K562 (cell line): ENCODE measurements at regions not wholly inside any gene's neighbourhood (a gene's known extent, or its start where the extent isn't known, plus 50 kb on each side); places are given as distances from the start of the nearest gene placed in this dataset.

Experiments
- ATAC-seq: fragments of 200-7000 bp; cut with Tn5 transposase; 3 replicates; pipeline ENCODE4 v1.9.1; 2020; ENCODE audit warnings: moderate library complexity
- BruUV-seq: library from RNA; stranded (reverse); fragments of 400-500 nt; replicated peaks from 2 replicates; lab custom pipeline; 2021; lab: Mats Ljungman, UMichigan
- CTCF ChIA-PET: fragments of 300-600 bp; formaldehyde crosslinking; extraction: SDS; loops from one replicate; lab custom pipeline; 2021; ENCODE audit warnings: low intra/inter-chr PET ratio; lab: Yijun Ruan, JAX
- POLR2A ChIA-PET: fragments of 300-600, 350-650 bp; sonication (Branson Sonifier 250); formaldehyde crosslinking; extraction: SDS; loops from one replicate; lab custom pipeline; 2021; ENCODE audit warnings: antibody characterized with exemption, inconsistent platforms; lab: Yijun Ruan, JAX
- DNase-seq, 4 experiments: peaks; one replicate each; pipeline versions ENCODE4 v3.0.0 to v3.0.0-alpha.2; 2011 to 2018; ENCODE audit warnings: low spot score in 3 of 4, mixed read lengths in 3 of 4; ENCODE audit errors: extremely low read depth in 1 of 4
- FAIRE-seq: peaks from 2 replicates; lab custom pipeline; 2011; peaks lifted over from hg19 to GRCh38; lab: Jason Lieb, UNC
- H2AFZ ChIP-seq: 2 replicates; pipeline ENCODE4 v1.6.0; 2011; ENCODE audit warnings: low read depth, low read length, control low read depth, inconsistent platforms
- H3K27ac ChIP-seq: fragments of 200-600 bp; 3 replicates; pipeline ENCODE4 v1.8.0; 2011; ENCODE audit warnings: low read depth, mild to moderate bottlenecking, control low read depth, inconsistent platforms, low read length, moderate library complexity, mixed read lengths; ENCODE audit errors: extremely low read depth
- H3K27me3 ChIP-seq, 2 experiments: fragments of 300-600 bp in 1 of 2; 2 replicates in 1 of 2; 3 replicates in 1 of 2; pipeline versions ENCODE4 v1.6.0 to v1.8.0; 2011; ENCODE audit warnings: inconsistent platforms in 2 of 2, low read length in 2 of 2, mild to moderate bottlenecking in 1 of 2, mixed read lengths in 1 of 2, moderate library complexity in 1 of 2; ENCODE audit not compliant: control insufficient read depth in 2 of 2, insufficient read depth in 2 of 2
- H3K36me3 ChIP-seq: fragments of 300-600 bp; 3 replicates; pipeline ENCODE4 v1.8.0; 2011; ENCODE audit warnings: mild to moderate bottlenecking, low read length, inconsistent platforms; ENCODE audit not compliant: control insufficient read depth, insufficient read depth
- H3K4me1 ChIP-seq, 2 experiments: fragments of 200-600 bp in 1 of 2; replicated peaks in 1 of 2; 2 replicates in 1 of 2; 3 replicates in 1 of 2; pipeline versions ENCODE4 v1.5.1 to v1.8.0; 2011; ENCODE audit warnings: inconsistent platforms in 2 of 2, low read length in 2 of 2, mild to moderate bottlenecking in 1 of 2, mixed read lengths in 1 of 2, moderate library complexity in 1 of 2; ENCODE audit not compliant: control insufficient read depth in 2 of 2, insufficient read depth in 2 of 2
- H3K4me2 ChIP-seq: 2 replicates; pipeline ENCODE4 v1.6.1; 2011; ENCODE audit warnings: low read length, control low read depth, inconsistent platforms, mixed read lengths; ENCODE audit not compliant: insufficient read depth
- H3K4me3 ChIP-seq: fragments of 200-600 bp; sonication (generic), shearing (Covaris generic); 2 replicates; pipeline ENCODE4 v1.5.1; 2016; ENCODE audit warnings: control low read depth, inconsistent platforms
- H3K79me2 ChIP-seq: fragments of 200-600 bp; 3 replicates; pipeline ENCODE4 v1.8.0; 2011; ENCODE audit warnings: low read length, inconsistent platforms; ENCODE audit not compliant: control insufficient read depth, insufficient read depth
- H3K9ac ChIP-seq, 2 experiments: 2 replicates each; pipeline versions ENCODE4 v1.6.0 to v1.6.1; 2011; ENCODE audit warnings: low read depth in 2 of 2, low read length in 2 of 2, control low read depth in 1 of 2, inconsistent platforms in 1 of 2, mild to moderate bottlenecking in 1 of 2, mixed read lengths in 1 of 2; ENCODE audit not compliant: insufficient read depth in 1 of 2
- H3K9me1 ChIP-seq: one replicate; pipeline ENCODE4 v1.6.0; 2011; ENCODE audit warnings: inconsistent platforms, mild to moderate bottlenecking, low read length, moderate library complexity; ENCODE audit not compliant: control insufficient read depth, insufficient read depth
- H3K9me3 ChIP-seq: replicated peaks from 2 replicates; pipeline ENCODE4 v1.5.1; 2011; ENCODE audit warnings: low read depth, low read length, inconsistent platforms; ENCODE audit not compliant: control insufficient read depth, insufficient read depth
- H4K20me1 ChIP-seq: replicated peaks from 2 replicates; pipeline ENCODE4 v1.6.1; 2011; ENCODE audit warnings: low read length, inconsistent platforms, mixed read lengths; ENCODE audit not compliant: control insufficient read depth, insufficient read depth
- ERF ChIP-seq: fragments of 450-650 bp; formaldehyde crosslinking; IDR thresholded peaks from 2 replicates; pipeline ENCODE4 v1.4.0; 2020; ENCODE audit warnings: mild to moderate bottlenecking, mixed read lengths
- MAFK ChIP-seq: IDR thresholded peaks from 2 replicates; pipeline ENCODE4 v1.6.1; 2011; ENCODE audit warnings: low read length, improper control_type of control experiment
- NFXL1 ChIP-seq: fragments of 450-650 bp; formaldehyde crosslinking; IDR thresholded peaks from 2 replicates; pipeline ENCODE4 v1.4.0; 2021; ENCODE audit warnings: mild to moderate bottlenecking
- PCBP2 ChIP-seq: fragments of 200-400 bp; formaldehyde crosslinking; IDR thresholded peaks from 2 replicates; pipeline ENCODE4 v1.6.1; 2018; ENCODE audit warnings: low read length, low read depth, mild to moderate bottlenecking, moderate library complexity; ENCODE audit not compliant: poor library complexity, severe bottlenecking
- POLR2A ChIP-seq: fragments of 450-650 bp; conservative IDR thresholded peaks from 2 replicates; pipeline ENCODE4 v1.6.1; 2016
- SETDB1 ChIP-seq: IDR thresholded peaks from one replicate; pipeline ENCODE4 v1.6.1; 2012; ENCODE audit warnings: low read length, control low read depth, inconsistent platforms
- TAF15 ChIP-seq: fragments of 200-400 bp; formaldehyde crosslinking; IDR thresholded peaks from 2 replicates; pipeline ENCODE4 v1.6.1; 2017; ENCODE audit warnings: mild to moderate bottlenecking, low read depth, low read length, moderate library complexity
- TGIF2 ChIP-seq: sonication (generic); formaldehyde crosslinking; IDR thresholded peaks from 2 replicates; pipeline ENCODE4 v1.8.1; 2022; ENCODE audit warnings: mild to moderate bottlenecking, missing genetic modification reagents, moderate library complexity
- ZNF431 ChIP-seq: sonication (generic); formaldehyde crosslinking; IDR thresholded peaks from 2 replicates; pipeline ENCODE4 v1.8.0; 2022; ENCODE audit warnings: mild to moderate bottlenecking, missing genetic modification reagents
- WGBS: fragments of 100-300 bp; shearing (Covaris generic); methylation state at CpG from one replicate; pipeline ENCODE4 v1.1.6; 2016; ENCODE audit warnings: low coverage, mixed read lengths; ENCODE audit not compliant: insufficient coverage; ENCODE audit errors: missing lambda C conversion rate; 5-methylcytosine and 5-hydroxymethylcytosine counted together
- in situ Hi-C: fragments of 300-500 bp; cut with MboI; formaldehyde crosslinking; loops from 4 replicates; pipeline ENCODE4 v1.15.0; 2018; ENCODE audit warnings: inconsistent platforms, mixed read lengths
- intact Hi-C: fragments of 100-400 bp; cut with micrococcal nuclease; formaldehyde crosslinking; loops from 2 replicates; pipeline ENCODE4 v1.14.2; 2022
- TF ChIP-seq, protein P1 (sequence below): fragments of 450-650 bp; IDR thresholded peaks from 2 replicates; pipeline ENCODE4 v1.6.1; 2016; ENCODE audit warnings: mild to moderate bottlenecking
- TF ChIP-seq, protein P2 (sequence below), 2 experiments: fragments of 450-650 bp; conservative IDR thresholded peaks; 2 replicates each; pipeline ENCODE4 v1.6.1; 2017; ENCODE audit warnings: mild to moderate bottlenecking in 2 of 2, moderate library complexity in 2 of 2
- TF ChIP-seq, protein P3 (sequence below): sonication (generic); formaldehyde crosslinking; IDR thresholded peaks from 2 replicates; pipeline ENCODE4 v1.8.1; 2023; ENCODE audit warnings: missing genetic modification reagents, mild to moderate bottlenecking, borderline replicate concordance

DNA sequence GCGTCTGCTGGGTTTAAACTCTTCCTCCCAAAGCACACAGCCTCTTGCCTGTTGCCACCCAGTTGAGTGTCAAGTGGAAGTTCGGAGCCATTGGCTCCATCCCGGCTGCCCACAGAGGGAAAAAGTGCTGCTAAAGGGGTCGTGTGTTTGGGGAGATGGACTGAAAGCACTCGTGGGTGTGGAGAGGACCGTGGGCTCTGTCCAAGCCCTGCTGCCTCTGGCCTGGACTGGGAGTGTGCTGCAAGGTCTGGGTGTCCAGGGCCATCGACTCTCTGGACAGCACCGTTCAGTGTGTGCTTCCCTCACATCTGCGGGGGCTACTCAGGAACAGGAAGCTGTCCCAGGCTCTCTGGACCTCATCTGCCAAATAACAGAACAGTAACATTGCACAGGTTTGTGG is 269.3 kb downstream of the DLL1 start:
- WGBS = under 1% methylated on average over 9 of the region's 9 CpGs
- in situ Hi-C loops = no loop called here
- no TSS peak for BruUV-seq
- H3K27me3 ChIP-seq = peaks cover 21 to 79% of the 10 kb centered on the region in 2 experiments; a peak in 4 of 5 replicates
- FAIRE-seq (no peak), DNase-seq (no peak), ATAC-seq (no peak)
- H3K4me1 ChIP-seq = peaks cover 0 to 25% of the 10 kb centered on the region in 2 experiments; a peak in 2 of 5 replicates
- H2AFZ ChIP-seq = no peak overlapping the region
- intact Hi-C loops = no loop called here
- POLR2A ChIA-PET = no interaction called here
- no peak overlapping the region for H3K4me2 ChIP-seq
- no peaks in the 10 kb centered on the region for H3K36me3 ChIP-seq
- no peaks in the 10 kb centered on the region for H3K79me2 ChIP-seq
- CTCF ChIA-PET = no interaction called here
- H3K9me1 ChIP-seq = no peaks in the 10 kb centered on the region
- no peak overlapping the region for H3K27ac ChIP-seq
- 0 out of 2 replicates have a peak, but pooled peaks cover 3% of the 10 kb centered on the region for H4K20me1 ChIP-seq
- no peak overlapping the region for H3K4me3 ChIP-seq
- no peak overlapping the region for H3K9ac ChIP-seq
- H3K9me3 ChIP-seq = no peaks in the 10 kb centered on the region
- TF ChIP-seq POLR2A = no peak
- TF ChIP-seq SETDB1 = no peak
- TF ChIP-seq MAFK = no peak
- TF ChIP-seq NFXL1 = no peak
- TF ChIP-seq ERF (CRISPR knock-in tag) = no peak
- no peak for TF ChIP-seq TGIF2 (CRISPR knock-in tag)
- TF ChIP-seq TAF15 = no peak
- no peak for TF ChIP-seq PCBP2
- TF ChIP-seq, protein P1, sequence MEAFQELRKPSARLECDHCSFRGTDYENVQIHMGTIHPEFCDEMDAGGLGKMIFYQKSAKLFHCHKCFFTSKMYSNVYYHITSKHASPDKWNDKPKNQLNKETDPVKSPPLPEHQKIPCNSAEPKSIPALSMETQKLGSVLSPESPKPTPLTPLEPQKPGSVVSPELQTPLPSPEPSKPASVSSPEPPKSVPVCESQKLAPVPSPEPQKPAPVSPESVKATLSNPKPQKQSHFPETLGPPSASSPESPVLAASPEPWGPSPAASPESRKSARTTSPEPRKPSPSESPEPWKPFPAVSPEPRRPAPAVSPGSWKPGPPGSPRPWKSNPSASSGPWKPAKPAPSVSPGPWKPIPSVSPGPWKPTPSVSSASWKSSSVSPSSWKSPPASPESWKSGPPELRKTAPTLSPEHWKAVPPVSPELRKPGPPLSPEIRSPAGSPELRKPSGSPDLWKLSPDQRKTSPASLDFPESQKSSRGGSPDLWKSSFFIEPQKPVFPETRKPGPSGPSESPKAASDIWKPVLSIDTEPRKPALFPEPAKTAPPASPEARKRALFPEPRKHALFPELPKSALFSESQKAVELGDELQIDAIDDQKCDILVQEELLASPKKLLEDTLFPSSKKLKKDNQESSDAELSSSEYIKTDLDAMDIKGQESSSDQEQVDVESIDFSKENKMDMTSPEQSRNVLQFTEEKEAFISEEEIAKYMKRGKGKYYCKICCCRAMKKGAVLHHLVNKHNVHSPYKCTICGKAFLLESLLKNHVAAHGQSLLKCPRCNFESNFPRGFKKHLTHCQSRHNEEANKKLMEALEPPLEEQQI = no peak
- TF ChIP-seq, protein P2, sequence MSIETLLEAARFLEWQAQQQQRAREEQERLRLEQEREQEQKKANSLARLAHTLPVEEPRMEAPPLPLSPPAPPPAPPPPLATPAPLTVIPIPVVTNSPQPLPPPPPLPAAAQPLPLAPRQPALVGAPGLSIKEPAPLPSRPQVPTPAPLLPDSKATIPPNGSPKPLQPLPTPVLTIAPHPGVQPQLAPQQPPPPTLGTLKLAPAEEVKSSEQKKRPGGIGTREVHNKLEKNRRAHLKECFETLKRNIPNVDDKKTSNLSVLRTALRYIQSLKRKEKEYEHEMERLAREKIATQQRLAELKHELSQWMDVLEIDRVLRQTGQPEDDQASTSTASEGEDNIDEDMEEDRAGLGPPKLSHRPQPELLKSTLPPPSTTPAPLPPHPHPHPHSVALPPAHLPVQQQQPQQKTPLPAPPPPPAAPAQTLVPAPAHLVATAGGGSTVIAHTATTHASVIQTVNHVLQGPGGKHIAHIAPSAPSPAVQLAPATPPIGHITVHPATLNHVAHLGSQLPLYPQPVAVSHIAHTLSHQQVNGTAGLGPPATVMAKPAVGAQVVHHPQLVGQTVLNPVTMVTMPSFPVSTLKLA (conservative IDR thresholded peaks at IDR 0.05) = no peak
- TF ChIP-seq, protein P3, sequence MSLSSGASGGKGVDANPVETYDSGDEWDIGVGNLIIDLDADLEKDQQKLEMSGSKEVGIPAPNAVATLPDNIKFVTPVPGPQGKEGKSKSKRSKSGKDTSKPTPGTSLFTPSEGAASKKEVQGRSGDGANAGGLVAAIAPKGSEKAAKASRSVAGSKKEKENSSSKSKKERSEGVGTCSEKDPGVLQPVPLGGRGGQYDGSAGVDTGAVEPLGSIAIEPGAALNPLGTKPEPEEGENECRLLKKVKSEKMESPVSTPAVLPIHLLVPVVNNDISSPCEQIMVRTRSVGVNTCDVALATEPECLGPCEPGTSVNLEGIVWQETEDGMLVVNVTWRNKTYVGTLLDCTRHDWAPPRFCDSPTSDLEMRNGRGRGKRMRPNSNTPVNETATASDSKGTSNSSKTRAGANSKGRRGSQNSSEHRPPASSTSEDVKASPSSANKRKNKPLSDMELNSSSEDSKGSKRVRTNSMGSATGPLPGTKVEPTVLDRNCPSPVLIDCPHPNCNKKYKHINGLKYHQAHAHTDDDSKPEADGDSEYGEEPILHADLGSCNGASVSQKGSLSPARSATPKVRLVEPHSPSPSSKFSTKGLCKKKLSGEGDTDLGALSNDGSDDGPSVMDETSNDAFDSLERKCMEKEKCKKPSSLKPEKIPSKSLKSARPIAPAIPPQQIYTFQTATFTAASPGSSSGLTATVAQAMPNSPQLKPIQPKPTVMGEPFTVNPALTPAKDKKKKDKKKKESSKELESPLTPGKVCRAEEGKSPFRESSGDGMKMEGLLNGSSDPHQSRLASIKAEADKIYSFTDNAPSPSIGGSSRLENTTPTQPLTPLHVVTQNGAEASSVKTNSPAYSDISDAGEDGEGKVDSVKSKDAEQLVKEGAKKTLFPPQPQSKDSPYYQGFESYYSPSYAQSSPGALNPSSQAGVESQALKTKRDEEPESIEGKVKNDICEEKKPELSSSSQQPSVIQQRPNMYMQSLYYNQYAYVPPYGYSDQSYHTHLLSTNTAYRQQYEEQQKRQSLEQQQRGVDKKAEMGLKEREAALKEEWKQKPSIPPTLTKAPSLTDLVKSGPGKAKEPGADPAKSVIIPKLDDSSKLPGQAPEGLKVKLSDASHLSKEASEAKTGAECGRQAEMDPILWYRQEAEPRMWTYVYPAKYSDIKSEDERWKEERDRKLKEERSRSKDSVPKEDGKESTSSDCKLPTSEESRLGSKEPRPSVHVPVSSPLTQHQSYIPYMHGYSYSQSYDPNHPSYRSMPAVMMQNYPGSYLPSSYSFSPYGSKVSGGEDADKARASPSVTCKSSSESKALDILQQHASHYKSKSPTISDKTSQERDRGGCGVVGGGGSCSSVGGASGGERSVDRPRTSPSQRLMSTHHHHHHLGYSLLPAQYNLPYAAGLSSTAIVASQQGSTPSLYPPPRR (CRISPR knock-in tag) = no peak
- no peak for TF ChIP-seq ZNF431 (CRISPR knock-in tag)
